T-helper 2 cell treated with Interferon-gamma antibody and Interleukin-4, amounts not matched to agents 5 μg/mL and 100 μg/mL, for 36 hours (primary cell): ENCODE measurements at regions not wholly inside any gene's neighbourhood (a gene's known extent, or its start where the extent isn't known, plus 50 kb on each side); places are given as distances from the start of the nearest gene placed in this dataset.

Experiments used
- DNase-seq: peaks from one replicate; pipeline ENCODE4 v3.0.0; 2021; ENCODE audit warnings: low spot score
- H3K27ac Mint-ChIP-seq: one replicate; pipeline ENCODE4 v1.8.0; 2021; ENCODE audit warnings: mild to moderate bottlenecking, mixed read lengths
- H3K27me3 Mint-ChIP-seq: one replicate; pipeline ENCODE4 v1.8.0; 2021; ENCODE audit warnings: low read depth, mixed read lengths
- H3K36me3 Mint-ChIP-seq: one replicate; pipeline ENCODE4 v1.8.0; 2021; ENCODE audit warnings: low read depth, mixed read lengths
- H3K4me1 Mint-ChIP-seq: one replicate; pipeline ENCODE4 v1.8.0; 2021; ENCODE audit warnings: low read depth, mixed read lengths
- H3K4me3 Mint-ChIP-seq: one replicate; pipeline ENCODE4 v1.8.0; 2022; ENCODE audit warnings: mild to moderate bottlenecking, moderate library complexity, mixed read lengths
- H3K9me3 Mint-ChIP-seq: one replicate; pipeline ENCODE4 v1.8.0; 2021; ENCODE audit warnings: mixed read lengths

DNA sequence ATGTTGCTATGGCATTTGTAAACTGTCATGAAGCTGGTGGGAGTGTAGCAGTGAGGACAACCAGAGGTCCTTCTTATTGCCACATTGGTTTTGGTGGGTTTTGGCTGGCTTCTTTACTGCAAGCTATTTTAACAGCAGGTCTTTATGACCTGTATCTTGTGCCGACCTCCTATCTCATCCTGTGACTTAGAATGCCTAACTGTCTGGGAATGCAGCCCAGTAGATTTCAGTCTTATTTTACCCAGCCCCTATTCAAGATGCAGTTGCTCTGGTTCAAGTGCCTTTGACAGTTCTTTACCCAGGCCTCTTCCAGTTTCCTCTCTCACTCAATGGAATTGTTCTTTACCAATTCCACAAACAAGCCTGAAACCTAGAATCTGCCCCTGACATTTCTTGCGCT lies 145.1 kb downstream of the KCNE4 start:
- Mint-ChIP-seq H3K4me1 (no peaks in the 10 kb centered on the region), H3K36me3 (no peaks in the 10 kb centered on the region), H3K27ac (no peak overlapping the region), H3K9me3 (peaks cover 6% of the 10 kb centered on the region), H3K27me3 (no peaks in the 10 kb centered on the region), H3K4me3 (no peak overlapping the region)
- DNase-seq: no peak

DNA sequence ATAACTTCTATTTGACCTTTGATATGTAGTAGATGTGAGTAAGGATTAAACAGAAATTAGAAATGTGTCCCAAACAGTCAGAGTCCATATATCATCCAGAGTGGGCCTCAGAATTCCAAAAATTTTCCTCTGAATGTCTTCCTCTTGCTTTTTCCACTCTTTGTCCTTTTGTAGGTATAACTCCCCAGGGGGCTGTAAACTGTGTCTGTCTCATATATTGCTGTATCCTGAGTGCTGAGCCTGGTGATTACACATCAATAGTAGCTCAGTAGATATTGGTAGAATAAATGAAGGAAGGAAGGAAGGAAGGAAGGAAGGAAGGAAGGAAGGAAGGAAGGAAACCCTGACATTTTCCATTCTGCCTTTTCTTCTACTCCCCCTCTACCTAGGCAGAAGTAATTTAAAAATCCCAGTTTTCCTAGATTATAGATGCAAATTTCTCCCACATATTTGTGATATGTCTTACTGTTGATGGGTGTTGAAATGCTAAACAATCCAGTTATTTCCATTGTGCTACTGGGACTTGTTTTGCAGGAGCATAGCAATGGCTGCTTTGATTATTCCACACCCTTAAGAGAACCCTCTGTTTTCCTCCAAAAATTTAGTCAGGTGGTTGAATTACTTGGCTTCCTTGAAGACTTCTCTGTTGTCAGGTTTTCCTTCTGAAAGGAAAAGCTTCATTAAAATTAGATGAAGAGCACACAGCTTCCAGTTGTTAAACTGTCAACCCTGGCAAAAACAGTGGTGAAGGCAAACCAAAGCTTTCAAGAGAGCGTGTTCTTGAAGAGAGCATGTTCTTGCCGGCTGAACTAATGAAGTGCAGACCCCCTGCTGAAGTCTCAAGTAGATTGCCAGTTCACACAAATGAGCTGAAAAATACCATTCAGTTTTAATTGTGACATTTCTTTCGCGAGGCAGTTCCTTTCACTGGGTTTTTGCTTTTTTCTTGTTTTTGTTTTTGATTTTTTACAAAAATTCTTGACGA lies 147.8 kb downstream of the KCNE4 start:
- peaks cover 6% of the 10 kb centered on the region for H3K9me3 Mint-ChIP-seq
- H3K4me3 Mint-ChIP-seq: no peak overlapping the region
- DNase-seq: no peak
- no peaks in the 10 kb centered on the region for H3K36me3 Mint-ChIP-seq
- no peak overlapping the region for H3K27ac Mint-ChIP-seq
- H3K4me1 Mint-ChIP-seq: no peaks in the 10 kb centered on the region
- no peaks in the 10 kb centered on the region for H3K27me3 Mint-ChIP-seq

- H3K9me3 Mint-ChIP-seq: no peaks in the 10 kb centered on the region
- H3K27me3 Mint-ChIP-seq: no peaks in the 10 kb centered on the region
- no peaks in the 10 kb centered on the region for H3K36me3 Mint-ChIP-seq
- H3K27ac Mint-ChIP-seq: no peak overlapping the region
- DNase-seq: no peak
- no peak overlapping the region for H3K4me3 Mint-ChIP-seq
- H3K4me1 Mint-ChIP-seq: no peaks in the 10 kb centered on the region
Measured at GRCh38 chr2:223203971-223204929, 152.3 kb downstream of the KCNE4 start.

GRCh38 chr2:223210489-223210888 lies 158.5 kb downstream of the KCNE4 start:
- Mint-ChIP-seq H3K27ac (no peak overlapping the region), H3K36me3 (no peaks in the 10 kb centered on the region), H3K9me3 (no peaks in the 10 kb centered on the region), H3K4me1 (no peaks in the 10 kb centered on the region), H3K4me3 (no peak overlapping the region), H3K27me3 (no peaks in the 10 kb centered on the region)
- no peak for DNase-seq

DNA sequence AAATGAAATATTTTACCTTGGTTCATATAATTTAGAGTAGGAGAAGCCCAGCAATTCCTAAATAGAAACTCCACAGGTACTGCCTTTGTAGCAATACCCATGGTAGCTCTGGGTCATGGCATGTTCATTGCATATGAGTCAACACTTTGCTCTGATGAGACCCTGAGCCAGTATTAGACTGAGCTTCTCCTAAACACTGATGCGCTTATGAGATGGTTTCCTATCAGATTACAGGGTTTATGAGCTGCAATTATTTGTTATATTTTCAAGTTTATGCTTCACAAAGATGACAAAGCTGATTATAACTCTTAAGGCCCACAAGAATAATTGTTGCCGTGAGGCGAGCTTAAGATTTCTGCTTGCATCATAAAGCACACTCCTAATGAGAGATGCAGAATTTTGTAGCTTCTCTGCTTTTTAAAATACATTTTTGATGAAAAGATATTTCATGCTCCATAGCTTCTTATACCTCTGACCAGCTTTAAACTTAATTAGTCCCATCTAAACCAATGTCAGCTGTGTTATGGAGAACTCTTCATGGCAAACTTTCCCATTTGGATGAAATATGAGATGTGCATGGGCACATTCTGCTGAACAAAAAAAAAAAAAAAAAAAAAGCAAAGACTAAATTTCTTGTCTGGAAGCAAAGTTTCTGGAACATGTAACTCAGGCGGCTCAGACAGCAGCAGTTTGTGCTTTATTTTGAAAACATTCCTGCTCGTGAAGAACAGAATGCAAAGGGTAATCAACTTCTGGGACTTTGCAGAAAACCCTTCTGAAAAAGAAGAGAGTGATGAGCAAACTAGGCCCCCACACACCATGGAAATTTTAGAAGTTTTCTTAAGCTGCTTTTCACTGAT lies 162.6 kb downstream of the KCNE4 start:
- Mint-ChIP-seq H3K36me3 (no peaks in the 10 kb centered on the region), H3K4me1 (no peaks in the 10 kb centered on the region), H3K9me3 (no peaks in the 10 kb centered on the region), H3K4me3 (no peak overlapping the region), H3K27ac (no peak overlapping the region), H3K27me3 (no peaks in the 10 kb centered on the region)
- DNase-seq: no peak

DNA sequence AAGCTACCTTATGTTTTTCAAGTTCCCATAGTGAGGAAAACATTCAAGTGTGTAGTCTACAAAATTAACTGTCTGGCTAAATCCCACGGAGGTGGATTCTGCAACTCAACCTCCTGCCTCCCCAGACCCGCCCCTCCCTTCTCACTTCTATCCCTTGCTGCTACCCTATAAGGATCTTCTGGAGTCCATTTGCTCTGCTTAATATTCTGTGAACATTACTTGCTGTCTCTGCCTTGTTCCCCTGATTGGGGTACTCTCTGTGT lies 163.2 kb downstream of the KCNE4 start:
- Mint-ChIP-seq H3K27me3 (no peaks in the 10 kb centered on the region), H3K4me3 (no peak overlapping the region), H3K27ac (no peak overlapping the region), H3K9me3 (no peaks in the 10 kb centered on the region), H3K36me3 (no peaks in the 10 kb centered on the region), H3K4me1 (no peaks in the 10 kb centered on the region)
- DNase-seq: no peak

- H3K9me3 Mint-ChIP-seq: no peaks in the 10 kb centered on the region
- H3K27ac Mint-ChIP-seq: no peak overlapping the region
- no peak overlapping the region for H3K4me3 Mint-ChIP-seq
- H3K4me1 Mint-ChIP-seq: no peaks in the 10 kb centered on the region
- DNase-seq: no peak
- H3K27me3 Mint-ChIP-seq: no peaks in the 10 kb centered on the region
- no peaks in the 10 kb centered on the region for H3K36me3 Mint-ChIP-seq
Measured at GRCh38 chr2:223217373-223217772, 165.4 kb downstream of the KCNE4 start.

GRCh38 chr2:223218587-223219178 lies 166.7 kb downstream of the KCNE4 start:
- H3K27me3 Mint-ChIP-seq: no peaks in the 10 kb centered on the region
- H3K27ac Mint-ChIP-seq: no peak overlapping the region
- no peaks in the 10 kb centered on the region for H3K36me3 Mint-ChIP-seq
- no peaks in the 10 kb centered on the region for H3K4me1 Mint-ChIP-seq
- no peak for DNase-seq
- H3K4me3 Mint-ChIP-seq: no peak overlapping the region
- no peaks in the 10 kb centered on the region for H3K9me3 Mint-ChIP-seq

- H3K27ac Mint-ChIP-seq: no peak overlapping the region
- H3K9me3 Mint-ChIP-seq: no peaks in the 10 kb centered on the region
- H3K27me3 Mint-ChIP-seq: no peaks in the 10 kb centered on the region
- H3K4me1 Mint-ChIP-seq: no peaks in the 10 kb centered on the region
- no peaks in the 10 kb centered on the region for H3K36me3 Mint-ChIP-seq
- no peak overlapping the region for H3K4me3 Mint-ChIP-seq
- no peak for DNase-seq
Measured at GRCh38 chr2:223219872-223220657, 168.1 kb downstream of the KCNE4 start.

- Mint-ChIP-seq H3K4me1 (no peaks in the 10 kb centered on the region), H3K36me3 (no peaks in the 10 kb centered on the region), H3K27ac (no peak overlapping the region), H3K27me3 (no peaks in the 10 kb centered on the region), H3K9me3 (no peaks in the 10 kb centered on the region), H3K4me3 (no peak overlapping the region)
- no peak for DNase-seq
Measured at GRCh38 chr2:223220658-223220925, 168.6 kb downstream of the KCNE4 start.

DNA sequence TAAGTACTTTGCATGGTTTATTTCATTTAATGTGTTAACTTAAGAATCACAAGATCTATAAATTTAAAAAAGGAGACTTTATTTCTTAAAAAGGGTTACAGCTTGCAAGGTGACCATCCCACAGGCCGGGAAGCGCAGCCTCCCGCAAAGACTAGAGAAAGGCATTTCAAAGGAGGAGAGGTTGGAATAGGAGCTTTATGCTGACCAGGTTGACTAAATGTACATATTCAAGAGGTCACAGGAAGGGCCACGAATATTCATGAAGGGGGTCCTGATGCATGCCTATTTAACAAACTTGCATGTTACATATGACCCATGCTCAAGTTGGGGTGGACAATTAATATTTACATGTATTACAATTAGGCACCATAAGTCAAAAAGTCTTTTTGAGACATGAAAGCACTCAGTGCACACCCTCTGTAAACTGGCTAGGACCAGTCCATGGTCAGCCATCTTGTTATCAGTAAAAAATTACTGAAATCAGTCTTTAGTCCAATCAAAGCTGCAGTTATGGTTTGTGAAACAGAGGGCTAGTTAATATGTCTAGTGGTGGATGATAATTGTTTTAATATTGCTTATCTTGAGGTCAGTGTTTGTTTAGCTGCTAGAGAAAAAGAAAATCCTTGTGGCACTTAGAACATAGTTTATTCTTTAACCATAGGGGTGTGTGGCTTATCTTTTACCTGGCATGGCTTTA lies 169.3 kb downstream of the KCNE4 start:
- DNase-seq: no peak
- Mint-ChIP-seq H3K27ac (no peak overlapping the region), H3K36me3 (no peaks in the 10 kb centered on the region), H3K9me3 (no peaks in the 10 kb centered on the region), H3K27me3 (no peaks in the 10 kb centered on the region), H3K4me3 (no peak overlapping the region), H3K4me1 (no peaks in the 10 kb centered on the region)

DNA sequence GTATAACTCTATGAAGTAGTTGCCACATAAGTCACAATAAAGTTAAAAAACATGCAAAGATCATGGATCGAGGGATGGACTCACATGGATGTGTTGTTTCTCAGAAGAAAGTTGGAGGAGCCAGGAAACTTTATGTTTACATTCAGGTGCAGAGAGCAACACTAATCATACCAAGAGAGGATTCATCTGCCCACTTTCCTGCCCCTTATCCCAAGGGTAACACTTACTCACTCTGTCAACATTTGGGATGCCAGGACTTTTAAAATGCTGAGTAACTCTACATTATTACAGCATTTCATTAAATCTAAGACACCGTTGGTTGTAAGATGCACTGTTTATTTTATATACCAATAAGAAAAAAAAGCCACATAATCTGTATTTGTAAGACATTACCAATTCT lies 170.4 kb downstream of the KCNE4 start:
- H3K36me3 Mint-ChIP-seq: no peaks in the 10 kb centered on the region
- H3K9me3 Mint-ChIP-seq: no peaks in the 10 kb centered on the region
- no peak for DNase-seq
- H3K27ac Mint-ChIP-seq: no peak overlapping the region
- no peak overlapping the region for H3K4me3 Mint-ChIP-seq
- no peaks in the 10 kb centered on the region for H3K27me3 Mint-ChIP-seq
- no peaks in the 10 kb centered on the region for H3K4me1 Mint-ChIP-seq
